H1 (cell line): ENCODE measurements at regions not wholly inside any gene's neighbourhood (a gene's known extent, or its start where the extent isn't known, plus 50 kb on each side); places are given as distances from the start of the nearest gene placed in this dataset.
A peak's percentile ranks its signal among the peaks of the same experiment; 100 is the strongest.

Source experiments
- CTCF ChIA-PET: fragments of 300-600 bp; sonication (Branson Sonifier 250); formaldehyde crosslinking; loops from one replicate; lab custom pipeline; 2021; ENCODE audit not compliant: partially characterized antibody; lab: Charles Lee
- POLR2A ChIA-PET: fragments of 300-600 bp; sonication (Branson Sonifier 250); formaldehyde crosslinking; loops from one replicate; lab custom pipeline; 2021; ENCODE audit warnings: inconsistent platforms; ENCODE audit not compliant: partially characterized antibody; lab: Charles Lee
- DNase-seq, 2 experiments: peaks; one replicate each; pipeline versions ENCODE4 v3.0.0 to v3.0.0-alpha.2; 2010 to 2022; ENCODE audit warnings: low spot score in 2 of 2, low read depth in 1 of 2, mixed read lengths in 1 of 2
- FAIRE-seq: peaks from 2 replicates; lab custom pipeline; 2011; peaks lifted over from hg19 to GRCh38; lab: Jason Lieb, UNC
- H2AFZ ChIP-seq: 2 replicates; pipeline ENCODE4 v1.8.1; 2012; ENCODE audit warnings: low read length, inconsistent platforms
- H2AK5ac ChIP-seq: 2 replicates; pipeline ENCODE4 v1.6.1; 2013; ENCODE audit warnings: low read depth, low read length
- H2BK120ac ChIP-seq: replicated peaks from 2 replicates; pipeline ENCODE3; 2013; ENCODE audit warnings: low read depth, low read length, inconsistent platforms
- H2BK12ac ChIP-seq: 2 replicates; pipeline ENCODE4 v1.6.1; 2013; ENCODE audit warnings: low read depth, low read length
- H2BK15ac ChIP-seq: 2 replicates; pipeline ENCODE4 v1.6.1; 2013; ENCODE audit warnings: low read length
- H2BK20ac ChIP-seq: 2 replicates; pipeline ENCODE4 v1.6.1; 2013; ENCODE audit warnings: low read length
- H2BK5ac ChIP-seq: 2 replicates; pipeline ENCODE4 v1.6.1; 2013; ENCODE audit warnings: low read depth, low read length
- H3K14ac ChIP-seq: 2 replicates; pipeline ENCODE4 v1.6.1; 2013; ENCODE audit warnings: inconsistent platforms; ENCODE audit not compliant: insufficient read length
- H3K18ac ChIP-seq: 2 replicates; pipeline ENCODE4 v1.6.1; 2013; ENCODE audit warnings: low read length; ENCODE audit errors: extremely low read depth
- H3K23ac ChIP-seq: 2 replicates; pipeline ENCODE4 v1.6.1; 2013; ENCODE audit warnings: inconsistent platforms; ENCODE audit not compliant: insufficient read length
- H3K23me2 ChIP-seq: 2 replicates; pipeline ENCODE4 v1.6.1; 2013; ENCODE audit warnings: low read depth, low read length
- H3K27ac ChIP-seq: 2 replicates; pipeline ENCODE4 v1.6.1; 2011; ENCODE audit warnings: low read depth, low read length, inconsistent platforms
- H3K27me3 ChIP-seq, 4 experiments: replicated peaks in 1 of 4; 1 replicate in 1 of 4; 2 replicates in 3 of 4; pipeline versions ENCODE4 v1.6.1 to v1.8.1; 2011 to 2013; ENCODE audit warnings: low read length in 3 of 4, mild to moderate bottlenecking in 3 of 4, inconsistent platforms in 2 of 4, mixed read lengths in 2 of 4, moderate library complexity in 1 of 4; ENCODE audit not compliant: control insufficient read depth in 3 of 4, insufficient read depth in 3 of 4; ENCODE audit errors: extremely low read depth in 1 of 4
- H3K36me3 ChIP-seq, 4 experiments: 2 replicates each; pipeline versions ENCODE4 v1.6.1 to v1.8.1; 2011 to 2013; ENCODE audit warnings: mild to moderate bottlenecking in 4 of 4, low read length in 3 of 4, moderate library complexity in 2 of 4, control low read depth in 1 of 4, inconsistent platforms in 1 of 4; ENCODE audit not compliant: insufficient read depth in 4 of 4, control insufficient read depth in 2 of 4
- H3K4ac ChIP-seq: replicated peaks from 2 replicates; pipeline ENCODE3; 2013; ENCODE audit warnings: low read length, low read depth, mixed read lengths, inconsistent platforms; ENCODE audit not compliant: insufficient read length
- H3K4me1 ChIP-seq, 4 experiments: replicated peaks in 1 of 4; 1 replicate in 1 of 4; 2 replicates in 3 of 4; pipeline versions ENCODE4 v1.6.1 to v1.8.1; 2011 to 2013; ENCODE audit warnings: low read length in 3 of 4, inconsistent platforms in 2 of 4, mixed read lengths in 1 of 4; ENCODE audit not compliant: insufficient read depth in 4 of 4, control insufficient read depth in 3 of 4
- H3K4me2 ChIP-seq, 2 experiments: 2 replicates each; pipeline versions ENCODE4 v1.6.1 to v1.8.1; 2011 to 2013; ENCODE audit warnings: low read depth in 2 of 2, low read length in 2 of 2, control low read depth in 1 of 2, inconsistent platforms in 1 of 2, mild to moderate bottlenecking in 1 of 2; ENCODE audit not compliant: insufficient read depth in 1 of 2
- H3K4me3 ChIP-seq, 4 experiments: fragments of 200-600, 300-600 bp in 1 of 4; sonication (generic), shearing (Covaris generic), sonication (Bioruptor Twin) in 1 of 4; 2 replicates each; pipeline versions ENCODE4 v1.5.1 to v1.8.1; 2011 to 2016; ENCODE audit warnings: low read length in 4 of 4, low read depth in 3 of 4, control low read depth in 2 of 4, inconsistent platforms in 2 of 4, mild to moderate bottlenecking in 2 of 4, mixed read lengths in 1 of 4, moderate library complexity in 1 of 4; ENCODE audit not compliant: insufficient read depth in 2 of 4; ENCODE audit errors: extremely low read depth in 1 of 4
- H3K56ac ChIP-seq: replicated peaks from 2 replicates; pipeline ENCODE3; 2013; ENCODE audit warnings: low read depth, mild to moderate bottlenecking, mixed read lengths, low read length, inconsistent platforms; ENCODE audit not compliant: insufficient read length
- H3K79me1 ChIP-seq: 2 replicates; pipeline ENCODE4 v1.6.1; 2013; ENCODE audit warnings: low read depth, low read length, control low read depth
- H3K79me2 ChIP-seq, 2 experiments: 2 replicates each; pipeline versions ENCODE4 v1.6.1 to v1.8.1; 2012 to 2013; ENCODE audit warnings: low read length in 2 of 2, mild to moderate bottlenecking in 2 of 2, inconsistent platforms in 1 of 2; ENCODE audit not compliant: insufficient read depth in 2 of 2, control insufficient read depth in 1 of 2
- H3K9ac ChIP-seq, 4 experiments: replicated peaks in 1 of 4; 1 replicate in 1 of 4; 2 replicates in 3 of 4; pipeline versions ENCODE4 v1.6.1 to v1.8.1; 2011 to 2013; ENCODE audit warnings: low read depth in 3 of 4, low read length in 3 of 4, control low read depth in 2 of 4, mild to moderate bottlenecking in 2 of 4, moderate library complexity in 2 of 4, inconsistent platforms in 1 of 4; ENCODE audit errors: extremely low read depth in 1 of 4
- H3K9me3 ChIP-seq, 2 experiments: 2 replicates each; pipeline versions ENCODE4 v1.6.1 to v1.8.1; 2012 to 2013; ENCODE audit warnings: mild to moderate bottlenecking in 2 of 2, moderate library complexity in 2 of 2, control low read depth in 1 of 2, inconsistent platforms in 1 of 2, low read depth in 1 of 2, low read length in 1 of 2, mixed read lengths in 1 of 2; ENCODE audit not compliant: insufficient read depth in 2 of 2
- H4K20me1 ChIP-seq, 2 experiments: replicated peaks in 1 of 2; 2 replicates each; pipeline versions ENCODE3 to v1.8.1; 2011 to 2013; ENCODE audit warnings: inconsistent platforms in 2 of 2, low read length in 2 of 2, mild to moderate bottlenecking in 1 of 2; ENCODE audit not compliant: insufficient read depth in 2 of 2, control insufficient read depth in 1 of 2
- H4K5ac ChIP-seq: 2 replicates; pipeline ENCODE4 v1.6.1; 2013; ENCODE audit warnings: low read length, low read depth, mixed read lengths, inconsistent platforms; ENCODE audit not compliant: insufficient read length
- H4K8ac ChIP-seq: 2 replicates; pipeline ENCODE4 v1.8.0; 2013; ENCODE audit warnings: mild to moderate bottlenecking, moderate library complexity, low read length, inconsistent platforms; ENCODE audit not compliant: insufficient read depth; ENCODE audit errors: extremely low read depth
- H4K91ac ChIP-seq: replicated peaks from 2 replicates; pipeline ENCODE3; 2013; ENCODE audit warnings: low read length, mixed read lengths, inconsistent platforms; ENCODE audit not compliant: insufficient read length
- ATF3 ChIP-seq: IDR thresholded peaks from 2 replicates; pipeline ENCODE4 v1.6.1; 2011; ENCODE audit warnings: low read depth, mild to moderate bottlenecking, low read length; ENCODE audit not compliant: insufficient read depth
- FOSL1 ChIP-seq: IDR thresholded peaks from 2 replicates; pipeline ENCODE4 v1.6.1; 2011; ENCODE audit warnings: mild to moderate bottlenecking, low read depth, low read length, moderate library complexity; ENCODE audit not compliant: insufficient read depth
- GTF2F1 ChIP-seq: IDR thresholded peaks from 2 replicates; pipeline ENCODE4 v1.6.1; 2012; ENCODE audit warnings: low read depth, low read length, improper control_type of control experiment, borderline replicate concordance
- NANOG ChIP-seq: IDR thresholded peaks from 2 replicates; pipeline ENCODE4 v1.6.1; 2011; ENCODE audit warnings: low read length, low read depth, mild to moderate bottlenecking, inconsistent platforms; ENCODE audit not compliant: insufficient read depth, poor library complexity, severe bottlenecking
- PHF8 ChIP-seq: fragments of 200-600 bp; sonication (generic); conservative IDR thresholded peaks from 2 replicates; pipeline ENCODE4 v1.7.1; 2012; ENCODE audit warnings: low read depth, mild to moderate bottlenecking, inconsistent platforms, low read length, moderate library complexity
- POU5F1 ChIP-seq: IDR thresholded peaks from 2 replicates; pipeline ENCODE4 v1.6.1; 2011; ENCODE audit warnings: low read depth, mild to moderate bottlenecking, low read length, moderate library complexity
- TAF7 ChIP-seq: optimal IDR thresholded peaks from 2 replicates; pipeline ENCODE3; 2011; ENCODE audit warnings: low read depth, mild to moderate bottlenecking, inconsistent platforms, low read length, moderate library complexity, borderline replicate concordance
- USF2 ChIP-seq: IDR thresholded peaks from 2 replicates; pipeline ENCODE4 v1.6.1; 2011; ENCODE audit warnings: low read length, improper control_type of control experiment
- WGBS, 2 experiments: shearing (Covaris generic) in 1 of 2; methylation state at CpG; one replicate each; pipeline versions ENCODE4 v1.1.6 to v1.1.7; 2013 to 2015; ENCODE audit warnings: low lambda C conversion rate in 2 of 2, mixed read lengths in 2 of 2, inconsistent platforms in 1 of 2, low coverage in 1 of 2, missing lambda C conversion rate in 1 of 2; ENCODE audit not compliant: insufficient replicate concordance in 2 of 2, insufficient coverage in 1 of 2, insufficient read length in 1 of 2; ENCODE audit errors: extremely low coverage in 1 of 2, missing lambda C conversion rate in 1 of 2; 5-methylcytosine and 5-hydroxymethylcytosine counted together

- Histone ChIP-seq H3K79me1 (no peaks in the 10 kb centered on the region), H3K14ac (no peak overlapping the region), H3K27ac (no peak overlapping the region), H2AFZ (no peak overlapping the region), H2BK12ac (no peak overlapping the region), H4K5ac (no peak overlapping the region), H3K79me2 (no peaks in the 10 kb centered on the region), H3K4ac (no peak overlapping the region), H3K4me2 (no peak overlapping the region), H2AK5ac (no peak overlapping the region), H3K27me3 (no peaks in the 10 kb centered on the region), H4K8ac (no peak overlapping the region), H4K20me1 (no peaks in the 10 kb centered on the region), H2BK20ac (no peak overlapping the region), H3K18ac (no peak overlapping the region), H4K91ac (no peak overlapping the region), H3K4me1 (no peaks in the 10 kb centered on the region), H2BK120ac (no peak overlapping the region), H2BK5ac (no peak overlapping the region), H3K23me2 (no peaks in the 10 kb centered on the region), H3K9me3 (no peaks in the 10 kb centered on the region), H3K36me3 (no peaks in the 10 kb centered on the region), H2BK15ac (no peak overlapping the region), H3K23ac (no peak overlapping the region), H3K9ac (no peak overlapping the region), H3K56ac (no peak overlapping the region), H3K4me3 (no peak overlapping the region)
- DNase-seq (peak in 1 of 2 experiments; percentile 10), FAIRE-seq (no peak)
- ChIA-PET POLR2A (no interaction called here), CTCF (no interaction called here)
- WGBS, 2 experiments: 89% methylated on average over 6 of the region's 7 CpGs; no CpG with 5 or more reads in 1 of the 2 experiments
- TF ChIP-seq NANOG (no peak), FOSL1 (no peak), ATF3 (no peak), POU5F1 (no peak), PHF8 (no peak), USF2 (no peak), GTF2F1 (no peak), TAF7 (no peak)
Measured at GRCh38 chr10:130459851-130460490, 323.8 kb downstream of the GLRX3 start.
